ENCODE measurements at regions not wholly inside any gene's neighbourhood (a gene's known extent, or its start where the extent isn't known, plus 50 kb on each side); places are given as distances from the start of the nearest gene placed in this dataset.
"Not testable (repeated sequence)": the region's sequence is repeated elsewhere in the genome, so short reads cannot be mapped to it uniquely, and the experiment has no call there.

DNA sequence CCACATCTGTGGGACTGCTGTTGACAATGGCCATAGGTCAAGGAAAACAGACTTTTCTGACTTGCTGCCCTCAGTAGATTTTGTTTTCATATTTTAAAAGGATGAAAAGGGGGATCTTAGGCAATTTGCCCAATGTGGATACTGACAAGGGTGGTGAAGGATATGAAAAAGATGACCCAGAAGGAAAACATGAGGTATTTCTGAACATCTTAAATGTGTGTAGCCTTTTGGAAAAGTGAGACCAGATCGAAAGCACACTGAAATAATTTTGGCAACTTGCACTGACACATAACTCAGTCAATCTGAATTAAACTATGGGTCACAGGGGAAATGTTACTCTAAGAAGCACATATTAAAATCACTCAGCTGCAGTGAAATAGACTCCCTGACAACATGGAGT lies 1793.0 kb upstream of the ACO1 start:
- intact Hi-C loops (cut with DNase I) = no loop called here
- TF ChIP-seq CTCF (IDR thresholded peaks at IDR 0.05) (no peak), POLR2A (IDR thresholded peaks at IDR 0.05) (no peak), POLR2AphosphoS5 (IDR thresholded peaks at IDR 0.05) (no peak), EP300 (IDR thresholded peaks at IDR 0.05) (no peak)
- no peak overlapping the region for H3K27ac ChIP-seq
- DNase-seq = no peak
- H3K27me3 ChIP-seq = no peaks in the 10 kb centered on the region
- H3K4me1 ChIP-seq = no peaks in the 10 kb centered on the region
- H3K4me3 ChIP-seq = no peak overlapping the region
- 67 to 81% methylated on average over 1 of the region's 1 CpG for WGBS, 2 donors
- H3K9me3 ChIP-seq = no peaks in the 10 kb centered on the region
- no peaks in the 10 kb centered on the region for H3K36me3 ChIP-seq

DNA sequence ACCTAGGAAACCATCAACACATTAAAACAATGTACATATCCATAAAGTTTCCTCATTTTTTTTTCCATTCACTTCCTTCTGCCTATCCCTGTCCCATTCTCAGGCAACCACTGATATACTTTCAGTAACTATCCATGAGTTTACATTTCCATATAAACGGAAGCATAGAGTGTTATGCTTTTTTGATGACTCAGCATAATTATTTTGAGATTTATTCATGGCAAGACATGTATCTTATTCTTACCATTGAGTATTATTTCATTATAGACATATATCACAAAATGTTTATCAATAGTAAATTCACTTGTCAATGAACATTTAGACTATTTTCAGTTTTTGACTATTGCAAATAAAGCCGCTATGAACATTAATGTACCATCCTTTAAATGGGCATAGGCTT lies 1786.8 kb upstream of the ACO1 start:
- TF ChIP-seq EP300 (IDR thresholded peaks at IDR 0.05) = no peak
- no peak for TF ChIP-seq CTCF (IDR thresholded peaks at IDR 0.05)
- no peak for TF ChIP-seq POLR2AphosphoS5 (IDR thresholded peaks at IDR 0.05)
- no peak for TF ChIP-seq POLR2A (IDR thresholded peaks at IDR 0.05)

GRCh38 chr9:30605936-30606335 lies 1778.5 kb upstream of the ACO1 start:
- Histone ChIP-seq H3K4me3 (no peak overlapping the region), H3K9me3 (peaks cover 0 to 2% (median 0%) of the 10 kb centered on the region in 4 donors), H3K27ac (no peak overlapping the region), H3K36me3 (no peaks in the 10 kb centered on the region), H3K27me3 (no peaks in the 10 kb centered on the region), H3K4me1 (no peaks in the 10 kb centered on the region)
- DNase-seq = no peak
- WGBS, 2 donors = 73 to 74% methylated on average over 1 of the region's 1 CpG
- intact Hi-C loops (cut with DNase I) = no loop called here
- no peak for TF ChIP-seq CTCF (IDR thresholded peaks at IDR 0.05)

More for the DNA sequence above, 1786.8 kb upstream of the ACO1 start:
- peaks cover 0 to 2% (median 0%) of the 10 kb centered on the region in 4 donors for H3K9me3 ChIP-seq
- no peaks in the 10 kb centered on the region for H3K4me1 ChIP-seq
- no peaks in the 10 kb centered on the region for H3K27me3 ChIP-seq
- H3K27ac ChIP-seq = no peak overlapping the region
- no peak overlapping the region for H3K4me3 ChIP-seq
- DNase-seq = no peak
- H3K36me3 ChIP-seq = no peaks in the 10 kb centered on the region
- 90 to 93% methylated on average over 2 of the region's 2 CpGs for WGBS, 2 donors
- intact Hi-C loops (cut with DNase I) = no loop called here

- no peak for DNase-seq
- Histone ChIP-seq H3K27me3 (no peaks in the 10 kb centered on the region), H3K4me3 (no peak overlapping the region), H3K9me3 (no peaks in the 10 kb centered on the region), H3K36me3 (no peaks in the 10 kb centered on the region), H3K4me1 (no peaks in the 10 kb centered on the region), H3K27ac (no peak overlapping the region)
- 60 to 78% methylated on average over 1 of the region's 1 CpG for WGBS, 2 donors
- intact Hi-C loops (cut with DNase I) = no loop called here
- TF ChIP-seq POLR2A (IDR thresholded peaks at IDR 0.05) = no peak
- TF ChIP-seq CTCF (IDR thresholded peaks at IDR 0.05) = no peak
- no peak for TF ChIP-seq POLR2AphosphoS5 (IDR thresholded peaks at IDR 0.05)
- TF ChIP-seq EP300 (IDR thresholded peaks at IDR 0.05) = no peak
Measured at GRCh38 chr9:30609713-30610112, 1774.7 kb upstream of the ACO1 start.

DNA sequence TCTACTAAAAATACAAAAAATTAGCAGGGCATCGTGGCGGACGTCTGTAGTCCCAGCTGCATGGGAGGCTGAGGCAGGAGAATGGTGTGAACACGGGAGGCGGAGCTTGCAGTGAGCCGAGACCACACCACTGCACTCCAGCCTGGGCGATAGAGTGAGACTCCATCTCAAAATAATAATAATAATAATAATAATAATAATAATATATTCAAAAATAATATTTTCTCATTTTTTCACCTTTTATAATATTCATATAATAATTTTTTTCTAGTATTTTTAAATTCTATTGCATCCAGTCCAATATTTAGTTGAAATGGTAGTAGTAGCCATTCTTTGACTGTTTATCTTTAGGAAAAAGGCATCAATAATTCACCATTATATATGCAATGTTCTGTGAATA lies 1767.7 kb upstream of the ACO1 start:
- H3K4me1 ChIP-seq; H3K9me3 ChIP-seq; DNase-seq; H3K36me3 ChIP-seq; intact Hi-C loops (cut with DNase I); H3K27ac ChIP-seq; H3K27me3 ChIP-seq; H3K4me3 ChIP-seq: not testable (repeated sequence)
- 92 to 94% methylated on average over 7 of the region's 7 CpGs for WGBS, 2 donors

All from sigmoid colon (tissue), 6 donors.